CD4-positive, alpha-beta T cell treated with Interleukin-10 for 1 hour (primary cell): ENCODE measurements at regions not wholly inside any gene's neighbourhood (a gene's known extent, or its start where the extent isn't known, plus 50 kb on each side); places are given as distances from the start of the nearest gene placed in this dataset.
"Not testable (repeated sequence)": the region's sequence is repeated elsewhere in the genome, so short reads cannot be mapped to it uniquely, and the experiment has no call there.

Experiments
- DNase-seq: peaks from one replicate; pipeline ENCODE4 v3.0.0-alpha.2; 2020

DNA sequence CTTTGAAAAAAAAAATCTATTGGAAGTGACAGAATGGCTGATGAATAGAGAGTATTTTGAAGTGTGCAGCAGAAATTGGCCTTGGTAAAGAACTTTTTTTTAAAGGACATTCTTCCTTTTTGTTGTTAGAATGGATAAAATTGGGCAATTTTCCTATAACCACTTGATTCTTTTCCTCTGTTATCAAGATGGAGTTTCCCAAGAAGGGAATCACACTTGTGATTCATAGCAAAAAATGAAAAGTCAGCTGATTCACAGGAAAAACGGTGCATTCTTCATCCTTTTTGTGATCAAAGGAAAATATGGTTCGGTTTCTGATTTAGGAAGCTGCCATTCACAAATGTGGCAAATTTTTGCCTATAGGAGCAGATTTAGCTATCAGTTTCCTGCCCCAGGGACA is 486.8 kb downstream of the GBE1 start:
- DNase-seq, result no peak

GRCh38 chr3:81270603-81271379 is 490.7 kb downstream of the GBE1 start:
- no peak for DNase-seq

DNA sequence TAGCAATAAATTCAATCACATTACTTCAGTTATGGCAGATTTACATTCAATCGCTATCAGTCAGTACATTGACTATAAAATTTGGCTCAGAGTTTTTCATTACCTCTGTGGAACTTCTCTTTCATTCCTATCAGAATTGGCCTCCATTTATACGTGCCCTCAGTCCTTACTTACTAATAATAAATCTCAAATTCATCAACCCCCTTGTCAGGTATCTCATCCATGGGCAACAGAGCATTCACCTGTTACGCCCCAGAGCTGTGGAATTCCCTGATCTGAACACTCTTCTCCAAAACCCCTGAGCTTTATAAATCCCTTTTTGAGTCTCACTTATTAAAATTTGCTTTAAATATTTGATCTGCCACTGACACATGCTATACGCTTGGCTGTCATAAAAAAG is 492.9 kb downstream of the GBE1 start:
- DNase-seq, result no peak

- no peak for DNase-seq
These were observed 499.4 kb downstream of the GBE1 start for GRCh38 chr3:81261996-81262395.

GRCh38 chr3:81255463-81255862 is 506.0 kb downstream of the GBE1 start:
- no peak for DNase-seq

GRCh38 chr3:81251096-81251495 is 510.3 kb downstream of the GBE1 start:
- no peak for DNase-seq

GRCh38 chr3:81249540-81250029 is 511.9 kb downstream of the GBE1 start:
- DNase-seq, result no peak

GRCh38 chr3:81245501-81245900 is 515.9 kb downstream of the GBE1 start:
- DNase-seq, result no peak

DNA sequence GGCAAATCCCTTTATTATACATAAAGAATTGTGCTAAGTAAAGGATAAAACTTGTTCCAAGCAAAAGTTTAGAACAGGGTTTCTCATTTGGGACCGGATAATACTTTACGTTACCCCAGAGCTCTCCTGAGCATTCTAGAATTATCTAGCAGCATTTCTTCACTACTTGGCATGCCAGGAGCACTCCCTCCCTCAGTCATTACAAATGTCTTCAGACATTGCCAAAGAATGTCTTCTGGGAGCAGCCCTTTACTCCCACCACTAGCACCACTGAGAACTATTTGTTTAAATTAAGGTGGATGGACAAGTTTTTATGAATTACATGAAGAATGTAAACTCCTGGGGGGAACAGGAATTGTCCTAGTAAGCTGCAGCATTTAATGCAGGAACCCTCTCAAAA is 516.4 kb downstream of the GBE1 start:
- no peak for DNase-seq

- no peak for DNase-seq
These were observed 517.2 kb downstream of the GBE1 start for GRCh38 chr3:81244231-81244630.

DNA sequence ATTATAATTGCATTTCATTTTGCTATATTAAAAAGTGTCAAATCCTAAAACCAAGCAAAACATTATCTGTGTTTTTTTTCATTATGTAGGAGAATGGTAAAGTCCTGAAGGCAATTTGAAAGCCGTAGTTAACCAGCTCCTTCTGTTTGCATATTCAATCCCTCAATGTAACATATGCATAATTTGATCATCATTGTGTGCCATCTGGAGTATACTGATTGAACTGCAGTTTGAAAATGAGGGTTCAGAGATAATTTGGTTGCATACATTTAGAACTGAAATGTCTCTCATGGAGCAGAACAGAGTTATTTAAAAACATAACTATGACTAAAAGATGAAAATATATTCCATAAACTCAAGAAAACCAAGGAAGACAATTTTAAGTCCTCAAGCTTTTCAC is 518.6 kb downstream of the GBE1 start:
- DNase-seq, result no peak

DNA sequence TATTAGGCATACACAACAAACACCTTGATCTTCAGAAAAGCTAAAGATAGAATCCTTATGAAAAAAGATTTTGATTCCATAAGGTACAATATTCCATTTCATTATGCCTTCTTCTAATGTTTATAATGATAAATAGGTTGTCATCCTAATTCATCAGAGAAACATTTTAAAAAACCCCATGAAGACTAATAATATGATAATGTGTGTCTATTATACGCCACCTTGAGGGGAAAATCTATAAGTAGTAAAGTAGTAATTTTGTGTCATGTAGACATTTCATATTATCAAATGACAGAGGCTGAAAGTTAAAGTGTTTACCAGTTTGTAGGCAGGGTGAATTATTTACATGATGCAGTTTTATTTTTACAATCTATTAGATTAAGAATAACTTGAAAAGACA is 524.3 kb downstream of the GBE1 start:
- no peak for DNase-seq

DNA sequence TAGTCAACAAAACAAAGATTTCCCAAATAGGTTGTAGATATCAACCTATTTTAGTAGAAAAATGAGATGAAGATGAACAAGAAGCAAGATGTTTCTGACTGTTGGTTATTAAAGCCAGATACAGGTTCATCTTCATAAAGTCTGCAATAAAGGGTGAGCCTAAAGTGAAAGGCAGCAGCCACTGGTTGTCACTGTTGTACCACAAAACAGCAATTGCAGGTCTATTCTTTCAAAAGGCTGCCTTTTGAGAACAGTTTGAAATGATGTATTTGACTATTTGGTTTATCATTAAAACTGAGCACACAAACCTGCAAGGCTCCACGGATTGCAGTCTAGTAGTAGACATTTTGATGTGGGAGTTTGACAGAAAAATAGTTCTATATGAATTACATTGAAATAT is 543.4 kb downstream of the GBE1 start:
- no peak for DNase-seq

DNA sequence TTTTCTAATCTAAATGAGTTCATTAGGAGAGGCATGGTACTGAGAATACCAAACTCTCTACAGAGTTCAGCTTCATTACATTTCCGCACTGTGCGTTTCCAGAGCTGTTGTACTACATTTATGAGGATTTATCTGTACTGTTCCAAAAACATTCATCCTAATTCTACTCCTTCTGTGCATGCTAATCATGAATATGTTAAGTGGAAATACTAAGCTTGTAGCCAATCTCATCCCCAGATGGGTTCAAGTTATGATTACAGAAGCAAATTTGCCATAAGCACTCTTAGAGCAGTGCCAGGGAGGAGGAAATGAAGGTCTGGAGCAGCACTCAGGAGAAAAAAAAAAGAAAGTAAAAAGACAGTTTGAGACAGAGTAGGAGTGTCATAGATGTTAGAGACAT is 544.3 kb downstream of the GBE1 start:
- DNase-seq, result no peak

DNA sequence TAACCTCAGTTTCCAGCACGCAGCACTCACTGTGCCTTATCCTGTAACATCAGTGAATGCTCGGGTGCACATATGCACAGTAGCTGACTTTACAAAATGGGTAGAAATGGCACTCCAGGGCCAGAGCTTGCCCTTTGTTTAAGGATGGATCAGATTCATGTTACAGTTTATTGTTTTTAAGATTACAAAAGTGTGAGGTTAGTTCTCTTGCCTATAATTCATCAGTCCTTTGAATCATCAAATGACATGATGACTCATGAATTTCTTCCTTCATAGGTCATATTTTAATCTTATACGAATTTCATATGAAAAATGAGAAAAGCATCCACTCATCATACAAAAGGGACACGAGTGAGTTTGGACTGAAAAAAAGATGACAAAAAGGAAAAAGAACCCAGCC is 545.3 kb downstream of the GBE1 start:
- DNase-seq, result no peak

GRCh38 chr3:81214631-81215030 is 546.8 kb downstream of the GBE1 start:
- DNase-seq, result no peak

DNA sequence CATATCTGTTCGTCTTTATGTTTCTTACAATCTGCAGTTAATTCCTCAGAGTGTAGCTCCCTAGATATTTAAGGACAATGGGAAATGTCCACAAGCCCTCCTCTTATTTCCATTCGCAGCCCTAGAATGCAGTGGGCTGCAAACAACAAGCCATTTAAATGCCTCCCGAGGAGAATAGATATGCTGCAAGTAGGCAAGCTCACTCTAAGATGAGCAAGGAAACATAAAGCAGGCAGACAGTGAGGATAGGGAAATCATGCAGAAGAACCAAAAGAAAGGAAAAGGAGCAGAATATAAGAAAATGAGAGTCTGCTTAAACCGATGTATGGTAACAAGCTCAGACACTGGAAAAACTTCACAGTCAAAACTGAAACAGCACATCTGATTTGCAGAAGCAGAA is 561.9 kb downstream of the GBE1 start:
- no peak for DNase-seq

DNA sequence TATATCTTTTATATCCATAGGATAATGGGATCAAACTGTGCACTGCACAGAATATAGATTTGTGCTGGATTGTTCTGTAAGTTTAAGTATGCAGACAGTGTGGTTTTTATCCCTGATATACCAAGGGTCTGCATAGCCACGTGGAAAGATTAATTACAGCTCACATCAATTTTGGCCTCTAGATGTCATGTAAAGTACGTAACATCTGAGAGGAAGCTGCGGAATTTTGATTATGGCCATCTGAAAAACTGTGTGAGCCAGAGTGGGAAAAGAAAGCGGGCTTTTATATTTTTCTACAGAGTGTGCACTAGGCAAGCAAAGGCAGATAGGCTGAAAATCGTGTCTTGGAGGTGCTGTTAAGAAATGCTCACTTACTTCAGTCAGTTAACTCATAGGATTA is 562.7 kb downstream of the GBE1 start:
- no peak for DNase-seq

- DNase-seq, result no peak
These were observed 563.2 kb downstream of the GBE1 start for GRCh38 chr3:81198216-81198615.

DNA sequence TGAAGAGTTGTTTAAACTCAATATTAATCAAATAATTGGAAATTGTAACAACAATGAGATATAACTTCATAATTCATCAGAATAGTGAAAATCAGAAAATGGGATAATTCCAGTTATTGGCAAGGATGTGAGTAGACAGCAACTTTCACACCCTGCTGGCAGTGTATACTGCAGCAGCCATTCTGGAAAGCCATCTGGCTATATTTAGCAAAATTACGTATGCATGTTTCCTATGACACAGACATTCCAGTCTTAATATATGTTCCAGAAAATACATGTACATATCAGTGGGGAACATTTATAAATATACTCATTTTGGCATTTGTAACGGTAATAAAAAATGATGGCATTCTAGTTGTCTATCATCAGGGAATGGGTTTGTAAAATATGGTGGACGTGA is 564.1 kb downstream of the GBE1 start:
- DNase-seq, result no peak

- DNase-seq, result no peak
These were observed 566.0 kb downstream of the GBE1 start for GRCh38 chr3:81195478-81195877.

GRCh38 chr3:81186412-81186811 is 575.0 kb downstream of the GBE1 start:
- DNase-seq, result no peak

DNA sequence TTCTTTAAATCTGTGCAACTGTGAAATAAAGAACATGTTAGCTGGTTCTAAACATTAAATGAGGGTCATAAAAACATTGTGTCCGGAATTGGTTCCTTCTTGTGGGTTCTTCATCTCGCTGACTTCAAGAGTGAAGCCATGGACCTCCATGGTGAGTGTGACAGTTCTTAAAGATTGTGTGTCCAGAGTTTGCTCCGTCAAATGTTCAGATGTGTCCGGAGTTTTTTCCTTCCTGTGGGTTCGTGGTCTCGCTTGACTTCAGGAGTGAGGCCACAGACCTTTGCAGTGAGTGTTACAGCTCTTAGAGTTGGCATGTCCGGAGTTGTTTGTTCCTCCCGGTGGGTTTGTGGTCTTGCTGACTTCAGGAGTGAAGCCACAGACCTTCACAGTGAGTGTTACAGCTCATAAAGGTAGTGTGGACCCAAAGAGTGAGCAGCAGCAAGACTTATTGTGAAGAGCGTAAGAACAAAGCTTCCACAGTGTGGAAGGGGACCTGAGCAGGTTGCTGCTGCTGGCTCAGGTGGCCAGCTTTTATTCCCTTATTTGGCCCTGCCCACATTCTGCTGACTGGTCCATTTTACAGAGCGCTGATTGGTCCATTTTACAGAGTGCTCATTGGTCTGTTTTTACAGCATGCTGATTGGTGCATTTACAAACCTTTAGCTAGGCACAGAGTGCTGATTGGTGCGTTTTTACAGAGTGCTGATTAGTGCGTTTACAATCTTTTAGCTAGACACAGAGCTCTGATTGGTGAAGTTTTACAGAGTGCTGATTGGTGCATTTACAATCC is 579.2 kb downstream of the GBE1 start:
- not testable (repeated sequence) for DNase-seq

DNA sequence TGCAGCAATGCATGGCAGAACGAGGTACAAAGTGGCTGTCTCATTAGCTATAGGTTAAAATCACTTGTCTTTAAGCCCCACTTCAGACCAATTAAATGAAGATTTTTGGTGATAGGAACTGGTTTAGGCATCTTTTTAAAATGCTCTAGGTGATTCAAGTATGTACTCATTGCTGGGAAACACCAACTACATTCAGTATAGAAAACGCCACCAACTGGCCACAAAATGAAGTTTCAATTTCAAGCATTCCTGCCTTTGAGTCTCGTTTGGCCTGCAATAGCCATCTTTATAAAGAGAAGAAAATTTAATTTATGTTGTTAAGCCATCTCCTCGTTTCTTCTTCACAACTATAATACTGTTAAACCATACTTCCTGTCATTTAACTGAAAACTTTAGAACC is 587.9 kb downstream of the GBE1 start:
- DNase-seq, result no peak
